Ovary (tissue), 7 donors: ENCODE measurements at regions not wholly inside any gene's neighbourhood (a gene's known extent, or its start where the extent isn't known, plus 50 kb on each side); places are given as distances from the start of the nearest gene placed in this dataset.

Experiments used
- DNase-seq, 5 donors: peaks; one replicate each; pipeline ENCODE4 v3.0.0-alpha.2; 2019 to 2020
- H3K27ac ChIP-seq, 2 donors: fragments of 200-600 bp; one replicate each; pipeline versions ENCODE4 v1.5.1 to v1.8.0; 2019 to 2022
- H3K27me3 ChIP-seq: fragments of 200-600 bp; one replicate; pipeline ENCODE4 v1.8.0; 2022
- H3K36me3 ChIP-seq: fragments of 200-600 bp; sonication (generic); one replicate; pipeline ENCODE4 v1.5.1; 2019
- H3K4me1 ChIP-seq: one replicate; pipeline ENCODE4 v1.8.1; 2013; ENCODE audit warnings: mild to moderate bottlenecking, moderate library complexity; ENCODE audit not compliant: insufficient read depth
- H3K4me3 ChIP-seq: fragments of 200-600 bp; sonication (generic); one replicate; pipeline ENCODE4 v1.5.1; 2017
- H3K9me3 ChIP-seq, 2 donors: fragments of 200-600 bp in 1 of 2; sonication (generic) in 1 of 2; one replicate each; pipeline versions ENCODE4 v1.5.1 to v1.8.1; 2013 to 2019; ENCODE audit warnings: mild to moderate bottlenecking in 1 of 2, moderate library complexity in 1 of 2
- EP300 ChIP-seq: sonication (generic); formaldehyde crosslinking; IDR thresholded peaks from one replicate; pipeline ENCODE4 v1.6.1; 2017; ENCODE audit warnings: antibody characterized with exemption
- POLR2A ChIP-seq: fragments of 450-650 bp; IDR thresholded peaks from one replicate; pipeline ENCODE4 v1.6.1; 2017; ENCODE audit warnings: antibody characterized with exemption, mild to moderate bottlenecking, moderate library complexity
- WGBS, 3 donors: extraction: QIAGEN DNeasy Blood & Tissue Kit in 1 of 3; methylation state at CpG; one replicate each; pipeline versions ENCODE4 v1.1.5 to v1.1.7; 2013 to 2017; 5-methylcytosine and 5-hydroxymethylcytosine counted together
- intact Hi-C, 4 donors: fragments of 100-400 bp; cut with DNase I; formaldehyde crosslinking; loops; one replicate each; pipeline versions ENCODE4 v1.11.0 to v1.15.1; 2022 to 2023
- TF ChIP-seq, protein P1 (sequence below), 3 donors: fragments of 450-650 bp in 2 of 3; fragments of 200-600 bp in 1 of 3; IDR thresholded peaks; one replicate each; pipeline versions ENCODE4 v1.5.1 to v1.8.0; 2016 to 2022; ENCODE audit warnings: antibody characterized with exemption in 3 of 3, mild to moderate bottlenecking in 1 of 3
- donor health status: DM: no; HTN: no; CAD: no; lungs with moderate emphysema.
- donor health status: DM: no; HTN: no; CAD: no.
- donor health status: Bipolar disorder and iron deficiency.
- donor health status: DM: no; HTN: no; CAD: no.
- donor health status: DM: yes; HTN: yes; CAD: no.

DNA sequence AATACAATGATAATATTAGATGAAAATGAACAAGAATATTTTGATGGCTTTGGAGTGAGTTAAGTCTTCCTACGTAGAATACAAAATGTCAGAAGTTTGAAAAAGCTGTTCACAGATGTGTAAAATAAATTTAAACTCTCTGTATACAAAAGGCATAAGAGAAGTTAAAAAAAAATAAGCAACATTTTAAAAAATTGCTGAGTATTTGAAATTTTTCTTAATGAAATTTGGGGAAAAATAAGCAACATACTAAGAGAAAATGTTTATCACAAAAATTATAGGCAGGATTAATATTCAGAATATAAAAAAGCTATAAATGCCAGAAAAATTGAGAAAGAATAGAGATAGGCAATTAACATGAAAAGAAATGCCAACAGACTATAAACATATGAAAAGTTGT lies 470.7 kb upstream of the TRPC7 start:
- 65 to 84% (median 70%) methylated on average over 1 of the region's 1 CpG for WGBS, 3 donors
- no peak overlapping the region for H3K4me3 ChIP-seq
- H3K9me3 ChIP-seq = no peaks in the 10 kb centered on the region
- H3K27me3 ChIP-seq = no peaks in the 10 kb centered on the region
- no peaks in the 10 kb centered on the region for H3K4me1 ChIP-seq
- no peak overlapping the region for H3K27ac ChIP-seq
- intact Hi-C loops = no loop called here
- no peaks in the 10 kb centered on the region for H3K36me3 ChIP-seq
- TF ChIP-seq, protein P1, sequence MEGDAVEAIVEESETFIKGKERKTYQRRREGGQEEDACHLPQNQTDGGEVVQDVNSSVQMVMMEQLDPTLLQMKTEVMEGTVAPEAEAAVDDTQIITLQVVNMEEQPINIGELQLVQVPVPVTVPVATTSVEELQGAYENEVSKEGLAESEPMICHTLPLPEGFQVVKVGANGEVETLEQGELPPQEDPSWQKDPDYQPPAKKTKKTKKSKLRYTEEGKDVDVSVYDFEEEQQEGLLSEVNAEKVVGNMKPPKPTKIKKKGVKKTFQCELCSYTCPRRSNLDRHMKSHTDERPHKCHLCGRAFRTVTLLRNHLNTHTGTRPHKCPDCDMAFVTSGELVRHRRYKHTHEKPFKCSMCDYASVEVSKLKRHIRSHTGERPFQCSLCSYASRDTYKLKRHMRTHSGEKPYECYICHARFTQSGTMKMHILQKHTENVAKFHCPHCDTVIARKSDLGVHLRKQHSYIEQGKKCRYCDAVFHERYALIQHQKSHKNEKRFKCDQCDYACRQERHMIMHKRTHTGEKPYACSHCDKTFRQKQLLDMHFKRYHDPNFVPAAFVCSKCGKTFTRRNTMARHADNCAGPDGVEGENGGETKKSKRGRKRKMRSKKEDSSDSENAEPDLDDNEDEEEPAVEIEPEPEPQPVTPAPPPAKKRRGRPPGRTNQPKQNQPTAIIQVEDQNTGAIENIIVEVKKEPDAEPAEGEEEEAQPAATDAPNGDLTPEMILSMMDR (IDR thresholded peaks at IDR 0.05) = no peak
- TF ChIP-seq EP300 (no peak), POLR2A (no peak)
- no peak for DNase-seq

DNA sequence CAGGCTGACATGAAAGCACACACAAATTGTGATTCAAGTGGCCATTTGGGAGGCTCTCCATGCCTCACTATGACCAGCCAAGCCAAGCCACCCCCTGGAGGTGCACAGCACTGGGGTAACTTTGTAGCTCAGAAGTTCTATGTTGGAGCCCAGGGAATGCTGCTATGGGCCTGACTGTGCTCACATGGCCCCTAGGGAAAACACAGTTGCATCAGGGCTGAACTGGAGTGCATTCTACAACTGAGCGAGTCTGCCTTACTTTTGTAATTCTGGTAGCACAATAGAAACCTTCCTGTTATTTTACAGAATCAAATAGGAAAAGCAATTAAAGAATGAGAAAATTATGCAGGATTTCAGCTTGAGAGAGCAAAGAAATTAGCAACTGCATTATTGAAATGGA lies 455.5 kb upstream of the TRPC7 start:
- intact Hi-C loops = no loop called here
- Histone ChIP-seq H3K27me3 (no peaks in the 10 kb centered on the region), H3K4me3 (no peak overlapping the region), H3K9me3 (no peaks in the 10 kb centered on the region), H3K27ac (no peak overlapping the region), H3K36me3 (no peaks in the 10 kb centered on the region), H3K4me1 (no peaks in the 10 kb centered on the region)
- DNase-seq = no peak
- WGBS, 3 donors = 84 to 100% (median 92%) methylated on average over 1 of the region's 1 CpG
- TF ChIP-seq POLR2A = no peak
- TF ChIP-seq, protein P1 (IDR thresholded peaks at IDR 0.05) = no peak
- TF ChIP-seq EP300 = no peak

DNA sequence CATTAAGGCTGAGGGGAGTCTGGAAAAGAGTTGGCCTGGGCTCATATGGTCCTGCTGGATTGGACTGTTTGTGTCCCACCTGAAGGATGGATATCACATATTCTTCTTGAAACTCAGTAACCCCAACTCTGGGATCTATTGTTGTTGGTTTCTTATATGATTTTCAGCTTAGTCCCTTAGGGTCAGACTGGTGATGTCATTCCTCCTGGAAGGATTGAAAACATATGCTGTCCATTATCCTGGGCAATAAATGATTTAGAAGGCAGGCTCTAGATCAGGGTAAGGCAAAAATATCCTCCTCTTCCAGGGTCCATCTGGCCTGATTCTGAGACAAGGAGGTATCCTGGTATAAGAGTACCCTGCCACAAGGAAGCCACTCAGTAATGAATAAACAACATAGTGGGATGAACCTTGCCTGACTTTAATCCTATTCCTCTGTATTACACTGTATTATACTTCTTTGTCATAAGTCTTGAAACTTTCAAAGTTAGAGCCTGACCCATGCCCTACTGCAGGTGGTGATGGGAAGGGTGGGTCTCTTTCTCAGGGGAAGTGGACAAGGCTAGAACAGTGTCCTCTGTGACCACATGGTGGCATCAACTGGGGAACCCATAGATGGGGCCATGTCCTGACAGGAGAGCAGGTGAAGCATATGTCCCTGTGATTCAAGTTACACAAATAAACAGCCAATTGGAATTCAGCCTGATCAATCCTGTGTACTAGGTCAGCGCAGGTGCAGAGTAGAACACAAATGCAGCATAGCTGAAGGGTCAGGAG lies 454.4 kb upstream of the TRPC7 start:
- Histone ChIP-seq H3K9me3 (no peaks in the 10 kb centered on the region), H3K27me3 (no peaks in the 10 kb centered on the region), H3K27ac (no peak overlapping the region), H3K4me3 (no peak overlapping the region), H3K36me3 (no peaks in the 10 kb centered on the region), H3K4me1 (no peaks in the 10 kb centered on the region)
- TF ChIP-seq EP300 = no peak
- no peak for TF ChIP-seq POLR2A
- TF ChIP-seq, protein P1 (IDR thresholded peaks at IDR 0.05) = no peak
- WGBS, 3 donors = 93 to 96% (median 93%) methylated on average over 1 of the region's 1 CpG
- DNase-seq = no peak
- intact Hi-C loops = no loop called here

DNA sequence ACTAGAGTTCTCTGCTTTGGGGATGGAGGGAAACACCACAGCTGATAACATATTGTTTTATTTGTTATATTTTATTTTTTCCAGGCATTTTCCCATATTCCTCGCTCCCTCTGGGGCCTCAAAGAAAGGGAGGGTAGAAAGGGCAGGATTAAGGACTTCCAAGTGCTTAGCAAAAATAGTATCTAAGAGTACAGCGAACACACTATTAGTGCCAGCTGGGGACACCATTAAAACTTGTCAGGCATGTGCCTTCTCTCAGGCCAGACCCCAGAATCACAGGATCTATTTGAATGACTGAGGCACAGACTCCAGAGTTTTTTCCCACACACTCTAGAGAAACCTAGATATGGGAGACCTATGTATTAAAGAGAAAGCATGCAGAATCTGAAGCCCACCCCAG lies 451.0 kb upstream of the TRPC7 start:
- intact Hi-C loops = no loop called here
- Histone ChIP-seq H3K4me1 (no peaks in the 10 kb centered on the region), H3K36me3 (no peaks in the 10 kb centered on the region), H3K4me3 (no peak overlapping the region), H3K27me3 (no peaks in the 10 kb centered on the region), H3K27ac (no peak overlapping the region), H3K9me3 (no peaks in the 10 kb centered on the region)
- WGBS, 3 donors = 78 to 90% (median 83%) methylated on average over 2 of the region's 2 CpGs
- no peak for DNase-seq
- TF ChIP-seq POLR2A (no peak), EP300 (no peak)
- TF ChIP-seq, protein P1 (IDR thresholded peaks at IDR 0.05) = no peak
